ENCODE measurements at regions not wholly inside any gene's neighbourhood (a gene's known extent, or its start where the extent isn't known, plus 50 kb on each side); places are given as distances from the start of the nearest gene placed in this dataset.

DNA sequence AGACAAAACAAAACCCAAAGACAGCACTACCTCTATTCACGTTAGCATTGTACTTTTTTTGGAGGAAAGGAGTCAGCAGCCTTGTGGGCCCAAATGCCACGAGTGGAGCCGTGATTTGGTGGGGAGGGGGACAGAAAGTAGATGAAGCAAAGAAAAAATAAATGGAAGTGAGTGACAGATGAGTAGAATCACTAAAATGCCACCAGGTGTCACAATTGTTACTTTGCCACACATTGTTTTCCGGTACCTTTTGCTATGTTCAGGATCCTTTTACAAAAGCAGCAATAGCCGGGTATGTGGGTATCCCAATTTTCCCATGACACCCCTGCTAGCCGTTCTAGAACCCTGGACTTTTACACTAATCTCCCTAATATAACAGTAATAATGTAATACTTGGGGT is 85.0 kb upstream of the AK4 start:
- DNase-seq = no peak

DNA sequence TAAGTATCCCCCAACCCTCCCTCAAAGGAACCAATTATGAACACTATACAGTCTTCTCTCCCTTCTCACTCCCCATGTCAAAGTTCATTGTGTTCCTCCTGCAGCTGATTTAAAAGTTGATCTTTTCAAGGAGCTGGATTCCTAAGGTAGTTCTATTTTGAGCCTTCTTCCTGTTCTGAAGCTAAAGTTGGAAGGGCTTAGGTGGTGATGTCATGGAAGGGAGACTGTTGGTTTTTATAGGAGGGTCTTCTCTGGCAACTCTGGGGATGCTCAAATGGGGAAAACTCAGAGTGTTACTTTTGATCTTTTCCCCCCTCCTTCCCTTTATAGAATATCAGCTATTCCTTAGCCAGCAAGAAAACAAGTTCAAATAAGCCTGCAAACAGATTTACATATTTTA is 83.0 kb upstream of the AK4 start:
- DNase-seq = no peak

DNA sequence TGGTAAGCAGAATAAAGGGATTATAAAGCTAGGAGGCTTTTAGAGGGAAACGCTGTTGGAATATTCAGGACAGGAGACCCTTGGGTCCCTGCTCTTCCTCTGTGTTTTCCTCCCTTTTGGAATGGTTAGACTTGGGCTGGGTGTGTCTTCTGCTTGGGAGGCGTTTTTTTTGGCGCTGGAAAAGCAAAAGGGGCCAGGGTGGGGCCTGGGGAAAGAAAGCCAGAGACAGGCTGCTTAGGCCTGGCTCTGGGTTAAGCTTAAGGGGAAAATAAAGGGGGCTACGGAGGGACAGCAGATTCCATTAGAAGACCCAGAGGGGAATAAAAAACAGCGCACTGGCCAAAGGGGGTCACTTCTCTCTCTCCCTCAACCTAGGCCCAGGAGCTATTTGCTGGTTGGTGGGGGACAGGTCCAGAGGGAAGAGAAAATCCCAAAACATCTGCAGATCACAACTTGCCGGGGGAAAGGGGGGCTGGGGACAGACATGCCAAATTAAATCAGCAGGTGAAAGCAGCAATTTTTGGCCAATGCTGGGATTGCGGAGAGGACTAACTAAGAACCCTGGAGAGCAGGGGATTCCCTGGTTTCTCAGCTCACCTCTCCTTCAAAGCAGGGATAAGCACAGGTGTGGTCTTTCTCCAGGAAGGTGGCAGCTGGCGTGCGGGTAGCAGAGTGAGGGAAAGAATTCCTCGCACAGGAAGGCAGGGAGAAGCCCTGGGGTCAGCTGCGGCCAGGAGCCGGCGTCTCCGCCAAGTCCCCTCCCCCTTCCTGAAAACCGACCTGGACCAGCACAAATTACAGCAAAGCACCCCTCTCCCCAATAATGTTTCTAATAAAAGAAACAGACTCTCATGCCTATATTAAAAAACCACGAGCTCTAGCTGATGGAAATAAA is 82.2 kb upstream of the AK4 start:
- DNase-seq = no peak

DNA sequence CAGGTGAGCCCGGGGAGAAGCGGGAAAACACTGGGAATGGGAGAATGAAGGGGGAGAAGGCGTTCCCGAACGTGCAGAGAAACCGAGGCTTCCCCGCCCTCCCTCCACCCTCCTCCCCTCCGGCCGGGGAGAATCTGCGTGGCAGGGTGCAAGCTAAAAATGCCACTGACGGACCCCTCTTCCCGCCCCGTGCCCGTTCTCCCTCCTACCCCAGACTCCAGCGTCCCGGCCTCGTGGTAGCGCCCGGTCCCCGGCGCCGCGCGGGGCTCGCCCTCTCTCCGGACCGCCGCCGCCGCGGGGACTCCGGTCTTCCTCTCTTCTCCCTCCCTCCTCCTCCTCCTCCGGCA is 81.6 kb upstream of the AK4 start:
- DNase-seq = no peak

DNA sequence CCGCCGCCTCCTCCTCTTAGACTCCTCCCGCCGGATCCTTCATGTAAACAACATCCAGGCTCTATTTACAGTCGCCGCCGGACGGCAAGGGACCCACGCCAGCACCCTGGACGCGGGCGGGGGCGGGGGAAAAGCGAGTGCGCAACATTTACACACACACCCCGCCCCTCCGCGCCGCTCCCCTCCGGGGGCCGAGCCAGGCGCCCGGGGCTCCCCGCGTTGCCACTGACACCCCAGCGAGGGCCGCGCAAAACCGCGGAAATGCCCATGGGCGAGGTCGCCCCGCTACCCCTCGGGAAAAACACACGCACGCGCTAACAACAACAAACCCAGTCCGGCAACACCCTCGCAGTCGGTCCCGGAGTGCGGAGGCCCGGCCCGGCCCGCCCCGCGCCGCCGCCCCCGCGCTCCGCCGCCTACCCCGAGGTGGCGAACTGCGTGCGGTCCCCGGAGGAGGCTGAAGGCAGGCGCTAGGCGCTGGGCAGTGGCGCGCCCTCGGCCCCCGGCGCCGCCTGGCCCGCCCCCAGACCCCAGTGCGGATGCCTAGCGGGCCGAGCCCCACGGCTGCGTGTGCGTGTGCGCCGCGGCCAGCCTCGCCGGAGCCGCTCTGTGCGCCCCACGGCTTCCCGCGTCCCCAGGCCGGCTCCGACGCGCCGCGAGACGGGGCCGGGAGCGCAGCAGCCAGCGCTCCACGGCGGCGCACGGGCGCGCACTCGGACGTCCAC is 81.1 kb upstream of the AK4 start:
- DNase-seq = peak; percentile 70 to 78

DNA sequence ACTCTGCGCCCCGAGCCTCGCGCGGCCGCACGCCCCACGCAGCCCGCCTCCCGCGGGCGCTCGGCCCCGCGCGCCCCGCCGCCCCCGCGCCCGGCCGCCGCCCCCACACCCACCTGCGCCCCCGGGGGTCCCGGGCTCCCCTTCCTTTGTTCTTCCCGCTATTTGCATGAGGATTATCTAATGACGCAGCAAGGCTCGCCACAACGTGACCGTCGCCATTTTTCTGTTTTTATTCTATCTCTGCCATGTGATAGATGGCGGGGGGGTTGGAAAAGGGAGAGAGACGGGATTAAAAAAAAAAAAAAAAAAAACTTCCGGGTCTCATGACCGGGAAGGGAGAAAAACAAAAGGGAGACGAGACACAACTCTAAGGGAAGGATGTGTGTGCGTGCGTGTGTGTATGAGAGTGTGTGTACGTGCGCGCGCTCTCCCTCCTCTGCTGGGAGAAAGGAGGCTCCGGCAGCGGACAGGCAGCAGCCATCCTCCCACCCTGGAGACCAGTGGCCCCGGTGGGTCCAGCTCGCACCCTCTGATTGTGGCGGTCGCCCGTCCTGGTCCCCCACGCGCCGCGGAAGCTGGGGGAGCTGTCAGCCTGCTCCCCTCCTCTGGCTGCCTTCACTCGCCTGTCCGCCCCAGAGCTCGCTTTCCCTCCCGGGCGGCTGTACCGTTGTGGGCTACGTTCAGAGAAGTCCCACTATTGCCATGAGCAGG is 80.4 kb upstream of the AK4 start:
- DNase-seq = peak; percentile 75 to 84

DNA sequence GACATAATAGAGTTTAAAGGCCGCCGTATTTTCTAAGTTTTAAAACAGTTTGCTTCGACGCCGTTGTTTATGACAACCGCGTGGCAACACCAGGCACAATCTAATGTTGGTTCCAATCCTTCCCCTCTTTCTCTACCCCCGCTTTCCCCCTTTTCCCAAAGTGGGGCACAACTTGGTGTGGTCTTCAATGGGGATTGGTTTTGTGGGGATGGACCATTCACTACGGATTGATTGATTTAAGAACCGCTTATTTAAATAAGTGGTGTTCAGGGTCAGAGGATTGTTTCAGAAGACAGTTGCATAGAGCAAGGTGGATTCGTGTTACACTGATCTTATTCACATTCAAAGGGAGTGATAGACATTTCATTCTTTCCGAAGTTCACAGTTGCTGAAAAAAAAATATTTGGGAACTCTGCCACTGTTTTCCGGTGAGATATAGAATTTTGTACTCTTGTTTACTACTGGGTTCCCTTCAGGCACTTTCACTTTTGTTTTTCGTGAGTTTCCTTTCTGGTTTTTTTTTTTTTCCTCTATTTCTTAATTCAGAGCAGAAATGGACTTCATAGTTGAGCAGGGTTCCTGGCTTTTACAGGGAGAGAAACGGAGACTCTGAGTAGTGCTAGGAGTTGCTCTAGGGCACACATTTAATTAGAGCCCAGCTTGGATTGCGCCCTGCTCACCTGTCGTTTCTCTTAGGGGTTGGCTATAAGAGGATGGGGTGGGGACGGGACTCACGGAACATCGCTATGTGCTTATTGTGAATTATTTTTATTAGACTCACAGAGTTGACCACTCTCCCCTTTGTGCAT is 79.6 kb upstream of the AK4 start:
- peak; percentile 16 to 50 for DNase-seq

DNA sequence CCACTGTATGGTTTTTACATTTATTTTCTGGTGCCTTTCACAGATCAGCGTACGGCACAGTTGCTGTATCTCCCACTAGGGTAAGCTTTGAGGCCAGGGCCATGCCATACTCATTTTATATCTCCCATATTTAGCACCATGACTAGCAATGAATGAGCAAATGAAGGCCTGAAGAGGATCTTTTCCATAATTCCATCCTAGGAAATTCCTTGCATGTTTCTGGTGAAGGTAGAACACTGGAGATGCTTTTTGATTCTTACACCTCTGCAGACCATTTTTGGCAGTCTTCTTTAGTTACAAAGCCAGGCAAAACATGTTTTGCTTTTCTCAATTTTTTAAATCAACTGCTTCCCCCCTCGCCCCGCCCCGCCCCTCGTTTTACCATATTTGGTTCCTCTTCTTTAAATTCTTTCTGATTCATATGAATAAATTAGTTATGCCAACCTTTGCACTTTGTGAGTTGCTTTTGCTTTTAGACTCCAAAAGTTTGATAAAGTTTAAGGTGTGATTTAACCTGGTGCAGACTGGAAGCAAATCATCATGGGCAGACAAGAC is 78.9 kb upstream of the AK4 start:
- DNase-seq = peak; percentile 25 to 29

DNA sequence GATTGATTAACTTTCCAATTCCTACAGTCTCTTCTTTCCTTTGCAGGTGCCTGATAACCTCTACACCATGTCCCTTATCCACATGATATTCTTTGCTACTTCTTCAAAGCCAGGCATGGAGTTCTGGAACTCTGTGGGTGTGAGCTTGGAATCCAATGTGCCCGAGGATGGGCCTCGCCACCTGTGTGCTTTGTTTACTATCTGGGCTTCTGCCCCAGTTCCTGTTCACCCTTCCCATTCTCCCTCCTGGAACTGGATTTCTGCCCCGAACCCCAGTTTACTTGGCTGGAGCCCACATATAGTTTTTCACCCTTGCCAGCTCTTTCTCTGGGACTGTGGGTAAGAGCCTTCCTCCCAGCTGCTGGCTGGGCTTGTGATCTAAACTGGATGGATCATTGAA is 75.2 kb upstream of the AK4 start:
- no peak for DNase-seq

DNA sequence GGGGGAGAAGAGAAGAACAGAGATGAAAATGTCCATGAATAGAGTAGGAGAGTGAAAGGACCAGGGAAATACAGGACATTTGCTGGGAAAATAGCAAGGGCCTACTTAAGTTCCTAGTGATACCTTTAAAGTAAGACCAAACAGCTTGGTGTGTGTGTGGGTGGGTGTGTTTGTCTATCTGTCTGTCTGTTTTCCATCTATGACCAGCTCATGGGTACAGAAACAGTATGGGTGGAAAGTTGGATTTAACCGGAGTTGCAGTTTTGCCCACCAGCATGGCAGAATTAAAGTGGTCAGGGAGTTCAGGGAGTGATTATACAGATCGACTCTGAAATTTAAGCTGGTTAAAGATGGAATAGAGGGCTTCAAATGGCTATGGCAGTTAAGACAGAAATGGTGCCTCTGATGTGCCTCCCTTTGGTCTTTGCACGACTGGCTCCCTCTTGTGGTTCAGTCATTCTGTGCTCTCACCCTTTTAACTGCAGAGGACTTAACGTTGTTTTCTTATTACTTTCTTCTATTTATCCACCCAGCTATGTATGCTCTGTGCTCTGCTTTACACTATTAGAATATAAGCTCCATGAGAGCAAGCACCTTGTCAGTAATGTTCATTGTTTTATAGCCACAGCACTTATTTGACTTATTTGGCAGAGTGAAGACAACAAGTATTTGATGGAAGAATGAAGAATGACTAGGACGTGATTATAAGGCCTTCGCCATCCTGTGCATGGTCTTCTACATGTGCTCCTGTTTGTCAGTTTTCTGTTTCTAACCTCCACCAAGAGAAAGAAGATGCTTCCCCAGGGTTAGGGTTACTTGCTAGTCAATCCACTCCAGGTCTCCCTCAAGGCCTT is 72.7 kb upstream of the AK4 start:
- DNase-seq = peak; percentile 63 to 65

DNA sequence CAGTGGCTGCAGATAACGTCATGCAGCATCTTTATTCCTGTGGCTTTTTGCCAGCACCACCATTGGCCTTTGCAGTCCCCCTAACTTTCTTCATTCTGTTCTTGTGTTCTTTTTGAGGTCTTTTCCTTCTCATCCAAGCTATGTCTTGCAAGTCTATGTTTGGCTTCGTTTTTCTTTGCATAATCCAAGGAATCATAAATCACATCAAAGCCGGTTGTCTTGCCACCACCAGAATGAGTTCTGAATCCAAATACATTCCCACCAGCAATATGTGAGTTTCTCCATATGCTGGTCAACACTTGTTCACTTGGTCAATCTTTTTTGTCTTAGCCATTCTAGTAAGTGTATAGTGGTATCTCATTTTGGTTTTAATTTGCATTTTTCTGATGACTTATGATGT is 70.6 kb upstream of the AK4 start:
- DNase-seq = no peak

DNA sequence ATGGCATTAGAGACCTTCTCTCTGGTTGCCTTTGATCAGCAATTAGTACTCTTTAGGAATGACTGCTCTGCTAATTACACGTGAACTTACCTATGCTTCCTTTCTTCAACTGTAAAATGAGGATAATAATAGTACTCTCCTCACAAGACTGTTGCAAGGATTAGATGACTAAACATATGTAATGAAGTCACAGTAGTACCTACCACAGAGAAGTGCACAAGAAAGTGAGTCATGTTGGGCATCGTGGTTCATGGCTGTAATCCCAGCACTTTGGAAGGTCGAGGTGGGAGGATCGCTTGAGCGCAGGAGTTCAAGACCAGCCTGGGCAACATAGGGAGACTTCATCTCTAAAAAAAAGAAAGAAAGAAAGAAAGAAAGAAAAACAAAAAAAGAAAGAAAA is 68.1 kb upstream of the AK4 start:
- DNase-seq = peak; percentile 43 to 70

DNA sequence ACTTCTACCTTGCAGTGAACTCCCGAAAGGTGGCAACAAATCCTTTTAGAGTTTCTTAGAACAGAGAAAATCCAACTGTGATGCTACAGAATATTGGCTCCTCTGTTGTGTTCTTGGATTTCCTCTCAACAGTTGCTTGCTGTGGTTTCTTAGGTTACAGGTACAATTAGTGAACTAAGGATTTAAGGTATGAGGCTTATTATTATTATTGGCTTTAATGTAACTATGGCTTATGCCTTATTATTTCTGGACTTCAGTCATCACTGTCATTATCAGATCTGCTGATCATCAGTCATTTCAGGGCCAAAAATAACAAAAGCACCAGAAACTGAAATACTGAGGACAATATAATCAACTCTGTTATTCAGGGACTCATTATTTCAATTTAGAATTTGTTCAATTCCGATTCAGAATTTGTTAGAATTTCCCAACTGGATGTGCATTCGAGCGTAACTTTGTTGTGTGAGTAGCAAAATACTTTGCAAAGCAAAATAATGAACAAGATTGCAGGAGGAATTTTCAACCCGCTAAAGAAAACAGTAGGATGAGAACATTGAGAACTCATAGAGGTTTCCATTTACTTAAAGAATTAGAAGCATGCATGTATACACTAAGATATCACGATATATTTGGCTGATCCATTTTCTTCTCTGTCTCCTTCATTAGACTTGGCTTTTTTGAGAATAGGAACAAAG is 65.5 kb upstream of the AK4 start:
- DNase-seq = no peak

DNA sequence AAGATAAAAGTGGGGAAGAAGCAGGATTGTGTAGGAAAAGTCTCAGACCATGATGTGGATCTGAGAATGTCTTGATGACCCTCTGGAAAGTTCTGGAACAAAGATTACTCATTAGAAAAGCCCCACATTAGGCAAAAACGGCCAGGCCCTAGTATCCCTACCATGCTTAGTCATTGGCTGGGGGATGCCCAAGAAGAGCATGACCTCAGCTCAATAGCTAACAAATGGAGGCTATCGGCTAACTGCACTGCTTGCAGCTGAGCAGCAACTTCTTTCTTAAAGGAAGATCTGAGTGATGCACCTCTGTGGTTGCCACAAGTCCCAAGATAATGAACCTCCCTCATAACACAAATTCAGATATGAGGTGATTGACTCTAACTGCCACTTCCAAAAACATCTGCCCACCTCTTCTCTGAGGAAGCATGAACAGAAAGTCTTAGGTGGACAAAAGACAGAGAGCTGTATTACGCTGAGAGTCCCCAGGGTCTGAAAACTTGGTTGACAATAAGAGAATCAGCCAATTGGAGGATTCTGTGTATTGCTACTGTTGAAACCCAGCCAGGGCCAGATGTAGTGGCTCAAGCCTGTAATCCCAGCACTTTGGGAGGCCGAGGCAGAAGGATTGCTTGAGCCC is 64.6 kb upstream of the AK4 start:
- DNase-seq = peak in 1 of 2 donors; percentile 28

DNA sequence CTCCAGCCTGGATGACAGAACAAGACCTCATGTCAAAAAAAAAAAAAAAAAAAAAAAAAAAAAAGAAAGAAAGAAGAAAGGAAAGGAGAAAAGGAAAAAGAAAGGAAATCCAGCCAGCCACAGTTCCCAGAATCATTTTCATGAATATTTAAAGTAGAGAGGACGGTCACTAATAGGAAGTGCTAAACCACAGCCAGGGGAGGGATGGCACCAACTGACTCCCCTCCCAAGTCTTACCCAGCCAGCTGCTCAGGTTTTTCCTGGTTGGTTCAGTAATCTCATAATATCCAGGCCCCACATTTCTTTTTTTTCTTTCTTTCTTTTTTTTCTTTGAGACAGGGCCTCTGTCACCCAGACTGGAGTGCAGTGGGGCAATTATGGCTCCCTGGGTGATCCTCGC is 63.9 kb upstream of the AK4 start:
- peak in 1 of 2 donors; percentile 8 for DNase-seq

DNA sequence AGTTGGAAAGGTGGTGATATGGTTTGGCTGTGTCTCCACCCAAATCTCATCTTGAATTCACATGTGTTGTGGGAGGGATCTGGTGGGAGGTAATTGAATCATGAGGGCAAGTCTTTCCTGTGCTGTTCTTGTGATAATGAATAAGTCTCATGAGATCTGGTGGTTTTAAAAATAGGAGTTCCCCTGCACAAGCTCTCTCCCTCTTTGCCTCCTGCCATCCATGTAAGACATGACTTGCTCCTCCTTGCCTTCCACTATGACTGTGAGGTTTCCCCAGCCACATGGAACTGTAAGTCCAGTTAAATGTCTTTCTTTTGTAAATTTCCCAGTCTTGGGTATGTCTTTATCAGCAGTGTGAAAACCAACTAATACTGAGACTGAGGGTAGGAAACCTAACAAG is 60.5 kb upstream of the AK4 start:
- DNase-seq = peak; percentile 33 to 51

DNA sequence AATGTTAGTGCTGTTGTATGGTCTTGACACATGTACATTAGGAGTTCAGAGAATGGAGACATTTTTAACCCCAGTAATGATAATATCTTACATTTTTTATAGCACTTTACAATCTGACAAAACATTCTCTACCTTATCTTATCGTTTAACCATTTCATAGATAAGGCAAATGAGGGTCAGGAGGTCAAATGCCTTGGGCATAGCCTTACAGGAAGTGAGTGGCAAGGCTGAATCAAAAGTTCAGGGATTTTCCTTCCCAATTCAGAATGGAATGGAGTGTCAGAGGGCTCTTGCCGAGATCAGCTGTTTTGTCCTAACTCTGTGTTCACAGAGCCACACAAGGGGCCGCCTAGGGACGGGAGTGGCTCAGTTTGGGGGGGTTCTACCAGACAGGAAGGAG is 57.6 kb upstream of the AK4 start:
- DNase-seq = no peak

DNA sequence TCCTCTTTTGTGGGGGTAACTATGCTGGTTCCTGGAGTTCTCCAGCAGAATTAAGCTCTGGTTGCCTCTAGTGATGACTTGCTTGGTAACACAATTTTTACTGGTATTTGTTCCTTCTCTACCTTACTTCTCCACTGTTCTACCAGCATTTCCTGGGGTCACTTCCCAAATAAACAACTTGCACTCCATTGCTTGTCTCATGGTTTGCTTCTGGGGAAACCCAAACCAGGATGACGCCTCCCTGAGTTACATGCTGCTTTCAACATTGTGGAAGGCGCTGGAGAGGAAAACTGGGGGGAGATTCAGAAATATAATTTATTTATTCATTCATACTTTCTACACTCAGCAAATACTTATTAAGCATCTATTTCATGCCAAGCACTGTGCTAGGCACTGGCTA is 55.3 kb upstream of the AK4 start:
- peak; percentile 30 to 65 for DNase-seq

DNA sequence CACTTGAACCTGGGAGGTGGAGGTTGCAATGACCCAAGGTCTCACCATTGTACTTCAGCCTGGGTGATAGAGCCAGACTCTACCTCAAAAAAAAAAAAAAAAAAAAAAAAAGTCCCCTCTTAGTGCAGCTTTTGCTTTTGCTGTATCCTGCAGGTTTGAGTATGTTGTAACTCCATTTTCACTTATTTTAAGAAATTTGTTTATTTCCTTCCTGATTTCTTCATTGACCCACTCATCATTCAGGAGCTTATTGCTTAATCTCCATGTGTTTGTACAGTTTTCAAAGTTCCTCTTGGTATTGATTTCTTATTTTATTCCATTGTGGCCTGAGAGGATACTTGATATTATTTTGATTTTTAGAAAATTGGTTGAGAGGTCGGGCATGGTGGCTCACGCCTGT is 50.9 kb upstream of the AK4 start:
- peak; percentile 36 to 82 for DNase-seq
